ENCODE measurements at regions not wholly inside any gene's neighbourhood (a gene's known extent, or its start where the extent isn't known, plus 50 kb on each side); places are given as distances from the start of the nearest gene placed in this dataset.

DNA sequence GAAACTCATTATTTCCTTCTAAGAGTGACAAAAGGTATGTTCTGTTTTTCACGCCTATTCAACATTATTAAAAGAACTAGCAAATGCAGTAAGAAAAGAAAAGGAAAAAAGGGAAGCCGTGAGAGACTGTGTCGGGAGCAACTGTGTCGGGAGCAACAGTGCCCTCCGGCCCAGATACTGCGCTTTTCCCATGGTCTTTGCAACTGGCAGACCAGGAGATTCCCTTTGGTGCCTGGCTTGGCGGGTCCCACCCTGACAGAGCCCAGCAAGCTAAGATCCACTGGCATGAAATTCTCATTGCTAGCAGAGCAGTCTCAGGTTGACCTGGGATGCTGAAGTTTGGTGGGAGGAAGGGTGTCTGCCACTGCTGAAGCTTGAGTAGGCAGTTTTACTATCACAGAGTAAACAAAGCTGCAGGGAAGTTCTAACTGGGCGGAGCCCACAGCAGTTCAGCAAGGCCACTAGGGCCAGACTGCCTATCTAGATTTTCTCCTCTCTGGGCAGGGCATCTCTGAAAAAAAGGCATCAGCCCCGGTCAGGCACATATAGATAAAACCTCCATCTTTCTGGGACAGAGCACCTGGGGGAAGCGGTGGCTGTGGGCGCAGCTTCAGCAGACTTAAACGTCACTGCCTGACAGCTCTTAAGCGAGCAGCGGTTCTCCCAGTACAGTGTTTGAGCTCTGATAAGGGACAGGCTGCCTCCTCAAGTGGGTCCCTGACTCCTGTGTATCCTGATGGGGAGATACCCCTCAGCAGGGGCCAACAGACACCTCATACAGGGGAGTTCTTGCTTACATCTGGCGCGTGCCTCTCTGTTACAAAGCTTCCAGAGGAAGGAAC lies 1237.4 kb upstream of the CDH18 start:
- intact Hi-C loops (cut with DNase I): no loop called here
- DNase-seq: no peak
- no peak for ATAC-seq (ENCODE audit: poor library complexity)

DNA sequence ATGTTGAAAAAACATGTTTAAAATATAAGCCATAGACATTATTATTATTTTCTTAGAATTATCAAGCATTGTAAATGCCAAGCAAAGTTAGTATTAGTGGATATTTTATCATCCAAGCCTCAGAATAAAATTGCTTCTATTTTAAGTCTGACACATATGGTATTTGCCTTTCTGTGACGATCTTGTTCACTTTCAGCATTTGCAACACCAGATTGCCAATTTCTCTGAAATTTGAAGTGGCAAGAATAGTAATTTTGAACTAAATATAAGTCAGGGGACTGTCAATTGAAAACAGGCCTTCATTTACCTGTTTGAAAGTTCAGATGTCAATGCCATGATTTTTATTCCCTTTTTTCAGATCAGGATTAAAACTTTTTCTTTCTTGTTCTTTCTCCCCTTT lies 1233.6 kb upstream of the CDH18 start:
- no peak for DNase-seq
- intact Hi-C loops (cut with DNase I): no loop called here
- no peak for ATAC-seq (ENCODE audit: poor library complexity)

DNA sequence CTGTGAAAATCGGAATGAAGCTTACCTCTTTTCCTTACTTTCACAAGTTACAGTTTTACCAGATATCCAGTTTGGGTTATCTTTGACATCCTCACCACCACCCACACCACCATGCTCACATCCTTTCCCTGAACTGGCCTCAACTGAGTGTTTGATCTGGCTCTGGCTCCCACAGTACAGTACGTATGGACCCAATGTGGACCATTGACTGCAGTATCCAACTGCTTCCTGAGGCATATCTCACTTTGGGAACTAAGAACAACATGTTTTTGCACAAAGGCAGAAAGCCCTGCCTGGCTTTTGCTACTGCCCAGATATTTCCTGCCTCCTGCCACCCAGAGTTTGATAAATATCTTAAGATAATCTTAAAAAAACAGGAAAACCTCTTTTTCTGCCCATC lies 1232.0 kb upstream of the CDH18 start:
- no peak for DNase-seq
- intact Hi-C loops (cut with DNase I): no loop called here

DNA sequence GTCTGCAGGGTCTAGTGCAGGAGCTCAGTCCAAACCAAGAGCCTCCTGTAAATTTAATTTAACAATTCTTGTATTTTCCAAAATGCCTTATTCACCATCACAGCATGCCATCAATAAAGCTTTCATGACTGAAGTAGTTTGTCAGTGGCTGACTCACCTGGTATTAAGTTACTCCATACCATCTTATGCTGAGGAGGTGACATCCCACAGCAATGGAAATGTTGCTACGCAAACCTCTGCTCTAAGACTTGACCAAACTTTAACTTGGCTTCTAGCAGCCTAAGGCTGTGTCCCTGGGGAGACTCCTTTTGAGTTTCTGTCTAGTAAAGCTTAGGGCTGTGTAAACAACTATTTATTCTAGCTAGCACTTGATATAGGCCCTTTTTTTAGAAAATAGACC lies 1231.3 kb upstream of the CDH18 start:
- intact Hi-C loops (cut with DNase I): no loop called here
- DNase-seq (no peak), ATAC-seq (ENCODE audit: poor library complexity) (no peak)

More for the DNA sequence above, 1232.0 kb upstream of the CDH18 start:
- ATAC-seq (ENCODE audit: poor library complexity): no peak

DNA sequence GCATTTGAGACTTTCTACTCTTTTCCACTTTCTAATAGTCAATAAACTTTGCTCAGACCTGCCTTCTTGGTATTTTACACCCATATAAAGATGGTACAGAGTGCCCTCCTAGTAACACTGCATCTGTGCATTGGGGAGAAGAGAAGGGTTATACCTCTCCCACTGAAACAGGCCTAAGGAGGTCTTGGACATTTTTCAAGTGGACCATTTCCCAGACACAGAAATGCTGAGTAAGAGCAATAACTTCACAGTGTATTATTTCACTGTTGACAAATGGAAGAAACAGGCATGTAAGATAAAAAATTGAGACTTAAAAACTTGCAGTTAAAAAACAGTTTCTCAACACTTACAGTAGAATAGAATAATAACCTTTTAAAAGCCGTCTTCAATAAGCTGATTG lies 1224.0 kb upstream of the CDH18 start:
- intact Hi-C loops (cut with DNase I): no loop called here
- ATAC-seq (ENCODE audit: poor library complexity) (no peak), DNase-seq (no peak)

DNA sequence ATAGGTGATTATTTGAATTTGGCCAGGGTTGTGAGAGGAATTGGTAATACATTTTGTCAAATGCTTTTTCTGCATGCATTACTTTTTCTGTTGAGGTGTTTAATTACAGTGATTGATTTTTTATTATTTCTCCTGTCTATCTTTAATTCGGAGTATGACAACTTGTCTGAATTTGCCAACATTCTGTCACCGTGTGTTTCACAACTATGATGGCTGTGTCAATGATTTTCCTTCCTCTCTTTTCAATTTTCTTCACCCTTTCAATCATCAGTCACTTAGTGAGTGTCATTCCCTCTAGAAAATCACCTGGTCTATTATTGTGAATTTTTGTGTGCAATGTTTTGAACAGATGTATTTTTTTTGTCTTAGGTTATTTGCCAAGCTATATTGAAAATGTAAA lies 1221.4 kb upstream of the CDH18 start:
- ATAC-seq (ENCODE audit: poor library complexity): no peak
- no peak for DNase-seq
- intact Hi-C loops (cut with DNase I): no loop called here

DNA sequence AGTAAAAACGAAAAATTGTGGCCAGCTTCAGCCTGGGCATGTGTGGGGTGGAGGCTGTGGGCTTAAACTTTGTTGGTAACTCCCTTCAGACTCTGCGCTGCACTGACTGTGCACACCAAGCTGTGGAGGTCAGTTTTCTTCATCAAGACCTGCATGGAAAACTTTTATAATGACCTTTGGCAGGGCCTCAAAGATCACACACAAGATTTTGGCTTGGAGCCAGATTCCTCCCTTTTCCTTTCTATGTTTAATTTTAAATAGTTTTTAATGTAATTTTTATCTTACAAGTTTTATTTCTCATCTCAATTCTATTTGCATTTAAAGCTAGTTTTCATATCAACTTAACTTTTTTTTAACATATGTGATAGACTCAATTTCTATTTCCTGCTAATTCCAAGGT lies 1211.1 kb upstream of the CDH18 start:
- intact Hi-C loops (cut with DNase I): no loop called here
- no peak for ATAC-seq (ENCODE audit: poor library complexity)
- no peak for DNase-seq

DNA sequence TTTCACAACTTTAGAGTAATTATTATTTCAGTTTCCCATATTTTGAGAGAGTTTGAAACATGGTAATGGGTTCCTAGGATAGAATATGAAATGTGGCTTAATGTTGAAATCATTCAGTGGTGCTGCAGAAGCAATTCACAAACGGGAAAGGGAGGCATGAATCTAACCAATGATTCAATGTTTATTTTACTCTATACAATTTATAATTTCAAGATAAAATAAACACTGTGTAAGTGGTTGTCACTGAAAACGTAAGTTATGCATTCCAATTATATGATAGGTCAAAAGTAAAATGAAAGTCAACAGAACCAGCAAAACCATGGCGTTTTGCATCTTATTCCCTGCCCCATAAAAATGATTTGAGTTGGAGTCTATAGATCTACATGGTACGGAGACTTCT lies 1207.1 kb upstream of the CDH18 start:
- intact Hi-C loops (cut with DNase I): no loop called here
- ATAC-seq (ENCODE audit: poor library complexity): no peak
- DNase-seq: no peak

DNA sequence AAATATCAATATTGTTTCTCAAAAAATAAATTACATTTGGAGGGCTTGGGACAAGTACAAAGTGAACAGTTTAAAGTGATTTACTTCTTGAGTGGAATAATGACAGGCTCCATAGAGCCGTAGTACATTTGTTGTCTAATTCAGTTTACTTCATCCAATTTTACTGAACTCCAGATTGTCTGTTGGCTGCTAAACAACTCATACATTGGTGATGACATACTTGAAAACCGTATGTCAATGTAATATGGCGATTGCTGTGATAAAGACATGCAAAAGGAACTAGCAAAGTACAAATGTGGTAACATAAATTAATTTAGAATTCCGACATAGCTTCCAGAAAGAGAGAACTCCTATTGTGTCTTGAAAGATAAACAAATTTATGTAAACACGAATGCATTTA lies 1197.5 kb upstream of the CDH18 start:
- DNase-seq: no peak
- intact Hi-C loops (cut with DNase I): no loop called here
- ATAC-seq (ENCODE audit: poor library complexity): no peak

DNA sequence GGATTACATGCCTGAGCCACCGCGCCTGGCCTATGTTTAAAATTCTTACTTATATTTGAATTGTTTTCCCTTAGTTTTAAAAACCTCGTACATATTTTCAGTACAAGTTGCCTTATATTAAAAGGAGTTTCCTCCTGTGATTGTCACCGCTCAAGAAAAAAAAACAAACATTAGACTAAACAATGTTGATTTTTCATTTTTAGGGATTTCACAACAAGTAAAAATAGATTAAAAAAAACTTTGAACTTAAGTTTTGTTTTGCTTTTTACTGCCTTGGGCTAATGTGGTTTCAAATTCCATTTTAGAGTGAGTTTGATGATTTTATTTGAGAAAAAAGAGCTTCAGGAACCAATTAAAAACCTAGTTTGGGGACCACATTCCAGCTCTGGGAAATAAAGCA lies 1196.6 kb upstream of the CDH18 start:
- no peak for ATAC-seq (ENCODE audit: poor library complexity)
- DNase-seq: no peak
- intact Hi-C loops (cut with DNase I): no loop called here

DNA sequence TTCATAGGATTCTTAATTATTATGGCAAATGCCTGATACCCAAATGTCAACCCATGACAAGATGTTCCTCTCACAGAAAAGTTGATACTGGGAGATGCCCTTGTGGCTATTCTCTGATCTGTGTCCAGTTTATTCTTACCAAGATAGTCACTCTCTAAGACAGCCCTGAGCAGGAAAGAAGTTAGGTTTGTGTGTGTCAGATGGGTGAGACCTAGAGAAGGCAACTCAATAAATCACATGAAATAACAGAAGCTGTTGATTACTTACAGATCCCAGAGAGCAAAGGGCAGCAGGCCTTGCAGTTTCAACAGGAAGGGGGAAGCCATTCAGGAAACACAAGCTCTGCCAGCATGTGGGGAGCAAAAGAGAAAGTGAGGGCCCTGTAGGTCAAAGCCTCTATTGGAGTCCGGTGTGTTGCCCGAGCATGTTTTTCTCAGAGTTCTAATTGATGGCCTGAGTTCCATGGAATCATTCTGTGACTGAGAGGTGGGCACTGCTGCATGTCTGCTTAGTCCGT lies 1193.7 kb upstream of the CDH18 start:
- intact Hi-C loops (cut with DNase I): no loop called here
- no peak for ATAC-seq (ENCODE audit: poor library complexity)

DNA sequence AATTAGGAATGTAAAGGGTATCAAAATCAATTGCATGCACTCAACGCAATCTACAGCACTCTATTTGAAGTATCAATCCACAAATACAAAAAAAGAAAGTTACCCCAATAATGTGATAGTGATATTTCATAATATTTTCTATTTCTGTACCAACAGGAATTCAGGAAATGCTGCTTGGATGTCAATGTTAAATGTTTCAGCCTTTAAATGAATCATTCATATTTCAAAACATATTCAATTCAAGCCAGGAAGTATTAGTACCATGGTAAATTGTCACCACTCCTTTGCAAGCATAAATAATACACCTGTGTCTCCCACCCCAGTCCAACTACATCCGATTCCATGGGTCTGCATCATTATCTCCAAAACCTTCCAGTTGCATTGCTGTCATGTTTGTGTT lies 1185.5 kb upstream of the CDH18 start:
- intact Hi-C loops (cut with DNase I): no loop called here
- DNase-seq: no peak

More for the DNA sequence above, 1193.7 kb upstream of the CDH18 start:
- DNase-seq: no peak

DNA sequence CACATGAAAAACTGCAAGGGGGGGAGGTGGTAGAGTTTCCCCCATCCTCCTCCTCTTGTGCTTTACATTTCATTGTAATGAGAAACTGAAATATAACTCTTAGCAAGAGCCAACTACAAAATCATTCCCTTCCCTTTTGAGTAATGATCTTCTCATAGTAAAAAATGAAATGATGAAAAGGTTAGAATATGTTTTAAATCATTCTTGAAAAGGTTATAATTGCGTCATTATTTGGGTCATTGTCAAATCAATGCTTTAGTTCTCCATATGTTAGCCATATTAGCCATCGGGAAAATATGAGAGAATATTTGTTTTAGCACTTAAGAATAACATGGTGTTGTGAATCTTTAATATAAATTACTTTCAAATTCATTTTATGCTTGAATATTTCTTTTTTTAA lies 1185.0 kb upstream of the CDH18 start:
- intact Hi-C loops (cut with DNase I): no loop called here
- no peak for DNase-seq
- ATAC-seq (ENCODE audit: poor library complexity): no peak

More for the DNA sequence above, 1185.5 kb upstream of the CDH18 start:
- ATAC-seq (ENCODE audit: poor library complexity): no peak

DNA sequence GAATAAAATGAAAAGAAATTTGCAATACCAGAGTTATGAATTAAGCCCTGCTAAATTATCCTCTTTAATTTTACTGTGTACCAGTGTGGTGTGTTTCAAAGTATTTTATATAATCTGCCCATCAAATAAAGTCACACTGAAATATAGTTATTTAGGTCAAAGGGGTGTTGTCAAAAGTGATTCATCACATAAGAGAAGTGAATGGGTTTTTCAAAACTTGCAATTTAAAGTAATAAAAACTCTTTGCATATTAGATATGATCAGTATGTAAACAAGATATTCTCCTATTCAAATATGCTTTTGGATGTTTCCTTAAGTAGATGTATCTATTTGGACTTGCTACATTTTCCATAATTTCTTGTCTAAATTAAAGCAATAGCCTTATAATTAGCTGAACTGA lies 1183.0 kb upstream of the CDH18 start:
- ATAC-seq (ENCODE audit: poor library complexity) (no peak), DNase-seq (no peak)
- intact Hi-C loops (cut with DNase I): no loop called here

DNA sequence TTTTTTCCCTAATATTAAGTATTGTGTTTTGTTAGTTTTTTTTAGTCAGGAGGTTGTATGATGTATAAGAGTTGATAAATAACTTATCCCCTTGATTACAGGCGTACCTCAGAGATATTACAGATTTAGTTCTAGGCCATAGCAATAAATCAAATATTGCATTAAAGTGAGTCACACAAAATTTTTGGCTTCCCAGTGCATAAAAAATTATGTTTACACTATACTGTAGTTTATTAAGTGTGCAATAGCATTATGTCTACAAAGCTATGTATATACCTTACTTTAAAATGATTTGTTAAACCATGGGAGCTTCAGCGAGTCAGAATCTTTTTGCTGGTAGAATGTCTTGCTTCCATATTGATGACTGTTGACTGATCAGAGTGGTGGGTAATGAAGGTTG lies 1180.6 kb upstream of the CDH18 start:
- ATAC-seq (ENCODE audit: poor library complexity) (no peak), DNase-seq (no peak)
- intact Hi-C loops (cut with DNase I): no loop called here

DNA sequence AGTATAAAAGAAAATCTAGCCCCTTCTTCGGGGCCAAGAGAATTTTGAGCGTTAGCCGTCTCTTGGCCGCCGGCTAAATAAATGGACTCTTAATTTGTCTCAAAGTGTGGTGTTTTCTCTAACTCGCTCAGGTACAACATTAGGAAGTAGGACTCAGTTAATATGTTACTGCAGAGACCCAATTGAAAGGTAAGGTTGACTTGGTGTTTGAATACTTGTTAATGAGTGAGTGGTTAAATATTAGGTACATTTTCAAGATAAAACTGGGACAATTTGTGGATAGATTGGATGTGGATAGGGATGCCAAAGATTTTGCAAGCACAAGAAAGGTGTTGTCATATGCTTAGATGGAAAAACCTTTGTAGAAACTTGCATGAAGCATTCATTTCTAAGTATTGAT lies 1177.3 kb upstream of the CDH18 start:
- no peak for DNase-seq
- intact Hi-C loops (cut with DNase I): no loop called here
- ATAC-seq (ENCODE audit: poor library complexity): no peak

DNA sequence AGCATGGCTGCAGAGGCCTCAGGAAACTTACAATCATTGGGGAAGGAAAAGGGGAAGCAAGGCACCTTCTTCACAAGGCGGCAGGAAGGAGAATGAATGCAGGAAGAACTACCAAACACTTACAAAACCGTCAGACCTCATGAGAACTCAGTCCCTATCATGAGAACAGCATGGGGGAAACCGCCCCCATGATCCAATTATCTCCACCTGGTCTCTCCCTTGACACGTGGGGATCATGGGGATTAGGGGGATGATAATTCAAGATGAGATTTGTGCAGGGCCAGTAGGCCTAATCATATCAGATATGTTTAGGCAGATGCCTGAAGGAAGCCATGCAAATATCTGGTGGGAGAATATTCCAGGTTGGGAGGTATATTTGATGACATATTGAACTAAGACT lies 1176.4 kb upstream of the CDH18 start:
- DNase-seq: no peak
- no peak for ATAC-seq (ENCODE audit: poor library complexity)
- intact Hi-C loops (cut with DNase I): no loop called here

DNA sequence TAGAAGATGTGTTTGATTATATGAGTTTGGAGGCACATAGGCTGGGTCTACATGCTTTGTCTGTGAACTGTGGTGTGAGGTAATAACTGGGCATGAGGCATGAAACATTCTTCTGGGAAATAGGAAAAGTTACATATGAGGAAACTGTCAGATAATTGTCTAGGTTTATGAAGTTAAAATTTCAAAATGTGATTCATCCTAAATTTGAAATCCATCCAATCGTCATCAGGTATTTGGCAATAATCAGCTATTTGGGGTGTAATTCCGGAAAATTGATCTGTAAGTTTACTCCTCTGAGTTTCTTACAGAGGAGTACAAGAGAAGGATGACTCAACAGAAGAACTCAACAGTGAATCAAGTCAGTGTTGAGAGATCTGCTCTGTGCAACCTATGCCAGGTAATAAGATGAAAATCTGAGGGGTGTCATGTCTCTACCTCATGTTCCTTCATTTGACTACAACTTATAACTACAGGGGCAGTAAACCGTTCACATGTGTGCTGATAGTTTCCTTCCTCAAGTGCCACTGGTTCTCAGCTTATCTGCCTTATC lies 1171.6 kb upstream of the CDH18 start:
- DNase-seq (no peak), ATAC-seq (ENCODE audit: poor library complexity) (no peak)
- intact Hi-C loops (cut with DNase I): no loop called here

DNA sequence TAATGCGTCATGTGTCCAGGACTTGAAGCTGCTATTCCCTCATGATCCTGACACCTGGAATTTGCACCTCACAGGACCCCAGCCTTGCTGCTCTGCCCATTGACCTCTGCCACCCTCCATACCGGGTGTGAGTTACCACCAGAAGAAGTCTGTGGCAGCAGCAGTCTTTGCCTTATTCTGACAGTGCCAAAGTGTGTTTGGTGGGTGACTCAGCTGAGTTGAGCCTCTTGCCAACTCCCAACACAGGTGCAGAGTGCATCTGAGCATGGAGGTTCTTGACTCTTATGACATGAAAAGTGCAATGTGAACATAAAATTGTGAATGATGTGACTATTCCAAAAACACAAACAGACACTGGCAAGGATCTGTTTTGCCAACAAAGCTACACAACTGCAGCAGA lies 1166.5 kb upstream of the CDH18 start:
- intact Hi-C loops (cut with DNase I): no loop called here

DNA sequence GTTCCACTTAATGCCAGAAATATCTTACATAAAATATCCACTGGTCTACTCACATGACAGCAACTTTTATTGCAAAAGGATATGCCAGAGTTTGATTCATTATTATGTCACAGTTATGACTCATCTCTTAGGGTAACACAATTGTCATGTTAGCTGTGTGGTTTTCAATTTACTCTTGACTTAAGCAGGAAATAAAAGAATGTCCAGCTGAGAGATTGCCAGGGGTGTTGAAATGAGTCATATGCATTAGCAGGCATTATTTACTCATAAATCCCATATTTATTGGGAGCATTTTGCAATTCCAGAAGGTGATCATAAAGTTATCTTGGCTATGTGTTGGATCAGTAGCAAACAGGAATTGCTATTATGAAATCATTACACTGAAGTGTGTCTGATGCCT lies 1164.6 kb upstream of the CDH18 start:
- ATAC-seq (ENCODE audit: poor library complexity): no peak
- intact Hi-C loops (cut with DNase I): no loop called here
- no peak for DNase-seq

More for the DNA sequence above, 1166.5 kb upstream of the CDH18 start:
- DNase-seq (no peak), ATAC-seq (ENCODE audit: poor library complexity) (no peak)

DNA sequence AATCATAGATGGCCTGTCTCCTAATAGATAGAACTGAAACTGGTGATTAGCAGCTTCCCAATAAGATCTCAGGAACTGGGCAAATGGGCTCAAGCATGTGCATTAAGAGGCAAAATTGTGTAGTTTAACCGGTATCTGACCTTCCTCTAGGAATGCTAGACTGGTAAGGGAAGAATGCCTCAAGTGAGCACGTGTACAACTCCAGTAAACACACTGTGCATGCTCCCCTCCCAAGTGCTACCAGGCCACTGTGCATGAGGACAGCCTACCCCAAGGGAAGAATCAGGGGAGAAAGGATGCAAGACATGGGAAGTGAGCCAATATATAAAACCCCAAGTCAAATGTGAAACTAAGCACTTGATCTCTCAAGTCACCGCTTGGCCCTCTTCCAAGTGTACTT lies 1157.4 kb upstream of the CDH18 start:
- ATAC-seq (ENCODE audit: poor library complexity): no peak
- intact Hi-C loops (cut with DNase I): no loop called here

More for the DNA sequence above, 1157.4 kb upstream of the CDH18 start:
- no peak for DNase-seq
